Mammary epithelial cell (primary cell): ENCODE measurements at regions not wholly inside any gene's neighbourhood (a gene's known extent, or its start where the extent isn't known, plus 50 kb on each side); places are given as distances from the start of the nearest gene placed in this dataset.

Experiments used
- CTCF ChIP-seq, 2 donors: IDR thresholded peaks in 1 of 2; conservative IDR thresholded peaks in 1 of 2; 2 replicates each; pipeline ENCODE4 v1.5.1; 2011 to 2012; ENCODE audit warnings: inconsistent platforms in 2 of 2, low read length in 2 of 2, mild to moderate bottlenecking in 2 of 2, control low read depth in 1 of 2, low read depth in 1 of 2; ENCODE audit not compliant: insufficient read depth in 1 of 2; ENCODE audit errors: extremely low read depth in 1 of 2
- EZH2 ChIP-seq: IDR thresholded peaks from 2 replicates; pipeline ENCODE4 v1.6.1; 2012; ENCODE audit warnings: low read length, inconsistent platforms, borderline replicate concordance

GRCh38 chr2:8288206-8288605 is 393.6 kb upstream of the ID2 start:
- no peak for TF ChIP-seq CTCF (conservative IDR thresholded peaks at IDR 0.05 in 1 of 2, IDR thresholded peaks at IDR 0.05 in 1 of 2; ENCODE audit: extremely low read depth in 1 of 2, insufficient read depth in 1 of 2, low read depth in 1 of 2, low read length in 2 of 2)
- TF ChIP-seq EZH2 = no peak
